Colon (tissue), 2 donors: ENCODE measurements at regions not wholly inside any gene's neighbourhood (a gene's known extent, or its start where the extent isn't known, plus 50 kb on each side); places are given as distances from the start of the nearest gene placed in this dataset.

Experiments used
- FAIRE-seq: peaks from 2 replicates; lab custom pipeline; 2012; peaks lifted over from hg19 to GRCh38; lab: Jason Lieb, UNC
- donor health status: control.
- donor health status: control.

- FAIRE-seq, result no peak
Observed at GRCh38 chr5:97847920-97848631, 665.0 kb upstream of the RIOK2 start.

- no peak for FAIRE-seq
Observed at GRCh38 chr5:97851036-97851435, 668.0 kb upstream of the RIOK2 start.

GRCh38 chr5:97854871-97855762 lies 672.1 kb upstream of the RIOK2 start:
- no peak for FAIRE-seq

- no peak for FAIRE-seq
Observed at GRCh38 chr5:97874491-97874890, 691.4 kb upstream of the RIOK2 start.

- no peak for FAIRE-seq
Observed at GRCh38 chr5:97876272-97876671, 693.2 kb upstream of the RIOK2 start.

GRCh38 chr5:97877588-97877987 lies 694.5 kb upstream of the RIOK2 start:
- FAIRE-seq, result no peak

- no peak for FAIRE-seq
Observed at GRCh38 chr5:97888439-97888838, 705.4 kb upstream of the RIOK2 start.

GRCh38 chr5:97891971-97892370 lies 708.9 kb upstream of the RIOK2 start:
- FAIRE-seq, result no peak

GRCh38 chr5:97903742-97904141 lies 720.7 kb upstream of the RIOK2 start:
- FAIRE-seq, result no peak

- FAIRE-seq, result no peak
Observed at GRCh38 chr5:97906135-97906534, 723.1 kb upstream of the RIOK2 start.

- FAIRE-seq, result no peak
Observed at GRCh38 chr5:97907646-97908400, 724.8 kb upstream of the RIOK2 start.

GRCh38 chr5:97909541-97909940 lies 726.5 kb upstream of the RIOK2 start:
- FAIRE-seq, result no peak

- no peak for FAIRE-seq
Observed at GRCh38 chr5:97914483-97914882, 731.4 kb upstream of the RIOK2 start.

- FAIRE-seq, result no peak
Observed at GRCh38 chr5:97915106-97915505, 732.1 kb upstream of the RIOK2 start.

- no peak for FAIRE-seq
Observed at GRCh38 chr5:97918057-97918456, 735.0 kb upstream of the RIOK2 start.

GRCh38 chr5:97918620-97919019 lies 735.6 kb upstream of the RIOK2 start:
- no peak for FAIRE-seq

- FAIRE-seq, result no peak
Observed at GRCh38 chr5:97919719-97920118, 736.7 kb upstream of the RIOK2 start.

- no peak for FAIRE-seq
Observed at GRCh38 chr5:97922776-97923175, 739.7 kb upstream of the RIOK2 start.

GRCh38 chr5:97923496-97923895 lies 740.4 kb upstream of the RIOK2 start:
- FAIRE-seq, result no peak

GRCh38 chr5:97923997-97924396 lies 741.0 kb upstream of the RIOK2 start:
- no peak for FAIRE-seq

- FAIRE-seq, result no peak
Observed at GRCh38 chr5:97929383-97929782, 746.3 kb upstream of the RIOK2 start.

- no peak for FAIRE-seq
Observed at GRCh38 chr5:97931829-97932228, 748.8 kb upstream of the RIOK2 start.

- FAIRE-seq, result no peak
Observed at GRCh38 chr5:97936231-97936630, 753.2 kb upstream of the RIOK2 start.
